NCI-H1436 treated with DMSO at 0.1 percent for 48 hours (cell line): ENCODE measurements at regions not wholly inside any gene's neighbourhood (a gene's known extent, or its start where the extent isn't known, plus 50 kb on each side); places are given as distances from the start of the nearest gene placed in this dataset.
"Not testable (repeated sequence)": the region's sequence is repeated elsewhere in the genome, so short reads cannot be mapped to it uniquely, and the experiment has no call there.

Experiments
- DNase-seq: peaks from one replicate; lab custom pipeline; 2025; lab: John Stamatoyannopoulos, UW

DNA sequence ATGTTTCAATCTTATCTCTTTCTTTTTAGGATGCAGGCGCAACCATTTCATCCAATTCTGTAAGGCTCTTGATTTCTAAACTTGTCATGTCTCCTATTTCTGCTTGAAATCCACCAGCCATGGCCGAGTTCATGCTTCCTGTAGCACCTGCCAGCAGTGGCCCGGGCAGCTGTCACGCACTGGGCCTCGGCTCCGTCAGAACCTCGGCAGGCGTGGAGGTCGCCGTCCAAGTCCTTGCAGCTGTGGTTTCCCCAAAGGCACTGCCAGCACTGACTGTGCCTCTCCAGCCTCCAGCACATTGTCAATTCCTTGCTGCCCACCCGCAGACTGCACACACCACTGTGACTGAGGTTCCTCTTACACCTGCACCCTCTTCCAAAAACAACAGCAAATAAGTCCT is 188.7 kb upstream of the SALL3 start:
- no peak for DNase-seq

DNA sequence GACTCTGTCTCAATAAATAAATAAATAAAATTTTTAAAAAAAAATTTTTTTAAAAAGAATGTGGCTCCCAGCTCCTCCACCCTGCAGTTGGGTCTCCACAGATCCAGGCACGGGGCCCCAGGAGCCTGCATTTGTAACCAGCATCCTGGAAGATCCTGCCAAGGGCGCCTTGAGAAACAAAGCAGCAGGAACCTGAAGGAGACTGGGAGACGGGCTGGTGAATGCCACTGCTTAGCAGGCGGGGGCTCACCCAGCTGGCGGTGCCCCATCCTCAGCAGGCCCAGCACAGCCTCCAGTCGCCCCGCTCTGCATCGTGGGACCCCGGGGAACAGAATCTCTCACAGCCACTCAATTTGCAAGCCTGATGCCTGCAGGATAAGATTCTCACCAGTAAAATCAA is 187.5 kb upstream of the SALL3 start:
- no peak for DNase-seq

DNA sequence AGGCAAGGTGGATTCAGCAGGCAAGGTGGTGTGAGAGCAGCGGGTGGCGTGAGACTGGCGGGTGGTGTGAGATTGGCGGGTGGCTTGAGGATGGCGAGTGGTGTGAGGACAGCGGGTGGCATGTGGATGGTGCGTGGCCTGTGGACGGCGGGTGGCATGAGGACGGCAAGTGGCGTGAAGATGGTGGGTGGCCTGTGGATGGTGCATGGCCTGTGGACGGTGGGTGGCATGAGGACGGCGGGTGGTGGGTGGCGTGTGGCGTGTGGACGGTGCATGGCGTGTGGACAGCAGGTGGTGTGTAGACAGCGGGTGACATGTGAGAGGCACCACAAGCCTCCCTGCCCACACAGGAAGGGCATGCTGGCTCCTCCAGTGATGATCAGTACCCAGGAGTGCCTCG is 186.9 kb upstream of the SALL3 start:
- no peak for DNase-seq

DNA sequence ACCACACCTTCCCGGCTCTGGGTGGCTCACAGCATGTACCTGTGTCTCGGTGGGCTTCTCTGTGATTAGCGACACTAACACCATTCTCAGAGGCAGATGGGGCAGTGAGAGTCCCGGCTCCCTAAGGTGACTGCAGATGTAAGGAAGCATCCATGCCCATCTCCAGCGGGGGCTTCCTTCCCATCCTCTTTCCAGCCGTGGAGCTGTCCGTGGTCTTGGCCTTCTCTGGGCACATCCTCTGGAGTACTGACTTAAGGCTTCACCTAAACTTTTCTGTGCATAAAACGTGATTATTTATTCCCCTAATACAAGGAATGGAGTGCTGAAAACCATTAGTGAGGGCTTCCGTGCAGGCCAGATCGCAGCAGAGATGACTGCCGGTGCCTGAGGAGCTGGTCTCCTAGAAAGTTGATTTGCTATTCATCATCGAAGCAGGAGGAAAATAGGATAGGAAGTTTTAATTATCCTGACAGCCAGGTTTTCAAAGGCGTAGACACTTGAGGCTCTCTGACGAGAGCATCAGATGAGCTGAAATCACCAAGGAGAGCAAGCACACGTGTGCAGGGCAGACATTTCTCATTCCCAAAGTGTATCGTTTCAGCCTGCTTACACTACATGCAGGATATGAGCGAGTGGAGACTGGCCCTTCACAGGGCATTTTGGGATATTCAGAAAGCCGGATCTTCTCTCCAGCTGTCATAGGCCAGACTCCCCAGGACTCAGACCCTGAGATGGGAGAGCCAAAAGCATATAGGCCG is 186.1 kb upstream of the SALL3 start:
- no peak for DNase-seq

DNA sequence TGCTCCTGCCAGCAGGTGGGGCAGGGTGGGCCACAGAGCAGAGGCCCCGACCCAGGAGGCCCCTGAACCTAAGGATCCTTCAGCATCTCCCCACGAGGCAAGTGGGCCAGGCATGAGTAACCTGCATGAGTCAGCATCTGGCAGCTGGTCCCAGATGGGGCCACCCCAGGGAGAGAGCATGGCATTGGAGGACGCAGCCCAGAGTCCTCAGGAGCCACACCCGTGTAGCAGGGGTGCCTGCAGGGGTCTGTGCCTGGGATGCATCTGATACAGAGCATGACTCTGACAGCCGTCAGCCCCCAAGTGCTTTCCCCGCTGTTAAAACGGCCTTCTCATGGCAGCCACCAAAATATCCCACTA is 185.6 kb upstream of the SALL3 start:
- DNase-seq: no peak

DNA sequence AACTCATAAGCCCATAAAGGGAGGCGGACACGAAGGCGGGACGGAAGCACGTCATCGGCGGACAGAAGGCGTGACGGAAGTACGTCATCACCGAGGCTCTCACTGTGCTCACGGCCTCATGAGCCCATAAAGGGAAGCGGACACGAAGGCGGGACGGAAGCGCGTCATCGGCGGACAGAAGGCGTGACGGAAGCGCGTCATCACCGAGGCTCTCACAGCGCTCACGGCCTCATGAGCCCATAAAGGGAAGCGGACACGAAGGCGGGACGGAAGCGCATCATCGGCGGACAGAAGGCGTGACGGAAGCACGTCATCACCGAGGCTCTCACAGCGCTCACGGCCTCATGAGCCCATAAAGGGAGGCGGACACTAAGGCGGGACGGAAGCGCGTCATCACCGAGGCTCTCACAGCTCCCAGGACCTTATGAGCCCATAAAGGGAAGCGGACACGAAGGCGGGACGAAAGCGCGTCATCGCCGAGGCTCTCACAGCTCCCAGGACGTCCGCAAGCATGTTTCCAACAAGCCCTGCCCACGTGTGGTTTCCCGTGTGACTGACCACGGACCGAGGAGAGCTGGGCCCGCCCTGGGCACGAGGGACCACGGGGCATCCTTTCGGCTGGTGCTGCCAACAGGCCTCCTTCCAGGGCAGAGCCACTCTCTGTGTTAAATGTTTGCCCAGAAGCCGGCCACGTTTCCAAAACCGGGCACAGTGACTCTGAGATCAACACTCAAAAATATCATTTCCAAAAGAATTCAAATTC is 182.7 kb upstream of the SALL3 start:
- no peak for DNase-seq

DNA sequence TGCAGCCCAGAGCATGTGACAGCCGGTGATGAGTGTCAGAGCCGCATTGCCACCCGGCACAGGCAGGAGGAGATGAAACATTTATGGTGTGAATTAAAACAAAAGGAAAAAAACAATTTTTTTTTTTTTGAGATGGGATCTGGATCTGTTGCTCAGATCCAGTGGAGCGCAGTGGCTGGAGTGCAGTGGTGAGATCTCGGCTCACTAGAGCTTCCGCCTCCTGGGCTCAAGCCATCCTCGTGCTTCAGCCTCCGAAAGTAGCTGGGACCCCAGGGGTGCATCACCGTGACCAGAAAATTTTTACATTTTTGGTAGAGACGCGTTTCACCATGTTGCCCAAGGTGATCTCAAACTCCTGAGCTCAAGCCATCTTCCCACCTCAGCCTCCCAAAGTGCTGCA is 182.1 kb upstream of the SALL3 start:
- no peak for DNase-seq

DNA sequence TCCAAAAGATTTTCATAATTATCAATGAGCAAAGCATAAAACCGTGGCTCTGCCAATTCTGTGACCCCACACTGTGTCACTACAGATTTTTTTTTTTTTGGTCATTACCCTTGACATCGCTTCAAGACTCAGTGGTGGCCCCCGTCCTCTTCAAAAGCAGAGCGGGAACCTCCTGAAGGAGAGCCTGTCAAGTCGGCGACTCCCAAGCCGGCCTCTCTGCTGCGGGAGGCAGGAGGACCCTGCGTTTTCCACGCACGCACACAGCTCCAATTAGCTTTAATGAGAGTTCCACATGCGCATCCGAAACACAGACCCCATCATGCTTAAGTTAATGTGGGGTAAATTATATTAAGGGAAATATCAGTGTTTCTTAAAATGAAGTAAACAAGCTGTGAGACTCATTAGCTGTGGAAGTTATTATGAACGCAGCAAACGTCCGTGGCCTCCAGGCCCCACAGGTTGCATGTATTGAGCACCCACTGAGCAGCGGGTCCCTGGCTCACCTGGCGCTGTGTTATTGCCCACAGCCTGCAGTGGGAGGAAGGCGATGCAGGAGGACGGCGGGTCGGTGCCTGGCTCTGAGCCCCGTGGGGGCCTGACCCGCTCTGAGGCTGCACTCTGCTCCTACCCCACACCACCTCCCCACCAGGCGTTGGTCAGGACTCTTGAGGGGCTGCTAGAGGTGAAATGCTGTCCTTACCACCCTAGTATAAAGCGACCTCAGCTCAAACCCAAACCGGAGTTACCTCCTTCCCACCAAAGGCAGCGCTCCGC is 181.0 kb upstream of the SALL3 start:
- DNase-seq: no peak

DNA sequence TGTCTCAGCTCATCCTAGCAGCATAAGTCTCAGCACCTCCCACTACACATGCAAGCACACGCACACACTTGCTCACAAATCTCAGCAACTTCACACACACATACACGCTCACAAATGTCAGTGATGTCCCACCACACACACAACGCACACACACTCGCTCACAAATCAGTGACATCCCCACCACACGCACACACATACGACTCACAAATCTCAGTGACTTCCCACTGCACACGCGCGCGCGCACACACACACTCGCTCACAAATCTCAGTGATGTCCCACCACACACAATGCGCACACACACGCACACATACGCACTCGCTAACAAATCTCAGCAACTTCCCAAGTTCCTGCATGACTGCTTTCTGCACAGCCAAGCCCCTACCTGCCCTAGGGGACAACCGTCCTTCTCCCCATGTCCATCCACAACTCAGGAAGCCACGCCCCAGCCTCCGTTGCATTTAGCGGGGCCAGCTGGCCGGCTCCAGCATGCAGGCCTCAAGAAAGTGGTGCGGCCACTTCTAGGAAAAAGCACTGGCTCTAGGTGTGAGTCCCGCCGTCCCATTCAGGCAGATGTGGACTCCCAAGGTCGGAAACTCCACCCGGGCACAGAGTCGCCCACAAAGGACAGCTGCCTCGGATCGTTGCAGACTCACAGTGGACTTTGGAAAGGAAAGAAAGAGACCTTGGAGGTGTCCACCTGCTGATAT is 180.1 kb upstream of the SALL3 start:
- no peak for DNase-seq

DNA sequence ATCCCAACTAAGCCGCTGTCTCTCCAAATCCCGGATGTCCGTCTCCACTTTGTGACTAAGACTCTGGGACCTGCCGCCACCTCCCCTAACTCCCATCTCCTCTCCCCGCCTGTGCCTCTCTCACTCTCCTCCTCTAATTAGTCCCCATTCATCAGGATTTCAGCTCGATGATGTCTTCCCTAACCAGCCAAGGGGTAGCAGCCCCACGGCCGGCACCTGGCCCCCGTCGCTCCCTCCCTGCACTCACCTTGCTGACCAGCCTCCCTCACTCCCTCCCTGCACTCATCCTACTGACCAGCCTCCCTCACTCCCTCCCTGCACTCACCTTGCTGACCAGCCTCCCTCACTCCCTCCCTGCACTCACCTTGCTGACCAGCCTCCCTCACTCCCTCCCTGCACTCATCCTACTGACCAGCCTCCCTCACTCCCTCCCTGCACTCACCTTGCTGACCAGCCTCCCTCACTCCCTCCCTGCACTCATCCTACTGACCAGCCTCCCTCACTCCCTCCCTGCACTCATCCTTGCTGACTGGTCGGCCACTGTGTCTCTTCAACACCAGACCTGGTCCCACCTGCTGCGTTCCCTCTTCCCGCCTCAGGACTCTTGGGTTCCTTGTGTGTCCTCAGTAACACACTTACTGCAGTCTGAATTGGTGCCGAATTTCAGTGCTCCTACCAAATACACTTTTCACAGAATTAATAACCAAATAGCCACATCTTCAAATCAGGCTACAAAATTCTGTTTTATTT is 179.3 kb upstream of the SALL3 start:
- DNase-seq: not testable (repeated sequence)

DNA sequence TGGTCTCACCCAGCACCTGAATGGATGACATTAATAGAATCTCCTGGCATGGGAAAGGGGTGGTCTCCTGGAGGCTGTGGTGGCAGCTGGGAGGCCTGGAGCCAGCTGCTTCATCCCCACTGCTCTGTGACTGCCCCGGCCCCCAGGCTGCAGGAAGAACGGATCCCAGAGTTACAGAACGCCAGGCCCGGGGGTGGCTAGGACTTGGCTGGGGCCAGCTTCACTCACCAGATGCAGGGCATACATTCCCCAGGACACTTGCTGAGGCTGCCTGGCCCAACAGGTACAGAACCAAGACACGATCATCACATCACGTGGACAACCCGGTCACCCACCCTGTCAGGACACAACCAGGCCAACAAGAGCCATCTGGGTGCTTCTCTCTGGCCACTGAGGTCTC is 178.6 kb upstream of the SALL3 start:
- no peak for DNase-seq

DNA sequence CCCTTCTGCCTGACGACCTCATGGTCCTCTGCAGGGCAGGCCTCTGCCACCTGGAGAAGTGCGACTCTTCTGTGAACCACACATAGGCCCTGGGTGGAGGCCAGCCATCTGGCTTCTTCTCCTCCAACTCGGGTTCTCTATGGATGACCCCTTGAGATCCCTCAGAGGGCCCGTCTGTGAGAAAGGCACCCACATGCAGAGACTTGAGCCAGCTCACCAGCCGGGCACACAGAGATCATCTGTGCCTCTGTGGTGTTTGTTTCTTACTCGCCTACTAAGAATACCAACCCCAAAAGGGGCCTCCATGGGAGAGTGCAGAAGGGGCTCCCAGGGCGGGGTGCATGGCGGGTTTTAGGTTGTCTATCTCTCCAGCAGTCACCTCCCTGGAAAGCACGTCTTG is 176.5 kb upstream of the SALL3 start:
- DNase-seq: no peak

DNA sequence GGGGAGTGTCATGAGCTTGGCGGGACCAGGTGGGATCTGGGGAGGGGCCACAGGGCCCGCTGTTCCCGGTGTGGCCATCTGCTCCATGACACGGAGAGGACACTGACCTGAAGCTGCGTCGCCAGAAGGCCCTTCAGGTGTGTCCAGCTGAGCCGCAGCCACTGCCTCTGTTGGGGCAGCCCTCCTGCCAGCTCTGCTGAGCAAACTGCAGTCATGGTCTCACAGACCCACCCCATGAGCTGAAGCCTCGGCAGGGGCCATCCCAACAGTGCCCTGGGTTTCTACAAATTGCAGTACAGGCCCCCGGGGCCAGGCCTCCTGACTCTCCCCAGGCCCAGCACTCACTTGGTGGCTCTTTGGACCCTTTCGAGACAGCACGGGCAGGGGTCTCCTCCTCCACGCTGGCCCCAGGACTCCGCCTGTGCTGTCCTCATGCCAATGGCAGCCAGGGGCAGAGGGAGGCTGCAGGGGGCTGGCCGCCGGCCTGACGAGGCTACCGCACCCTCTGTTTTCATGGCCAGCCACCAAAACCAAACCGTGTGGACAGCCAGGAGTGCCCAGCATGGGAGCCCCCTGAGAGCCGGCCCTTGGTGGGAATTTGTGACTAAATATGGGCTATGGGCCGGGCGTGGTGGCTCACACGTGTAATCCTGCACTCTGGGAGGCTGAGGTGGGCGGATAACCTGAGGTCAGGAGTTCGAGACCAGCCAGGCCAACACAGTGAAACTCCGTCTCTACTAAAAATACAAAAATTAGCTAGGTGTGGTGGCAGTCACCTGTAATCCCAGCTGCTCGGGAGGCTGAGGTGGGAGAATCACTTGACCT is 175.2 kb upstream of the SALL3 start:
- DNase-seq: no peak

DNA sequence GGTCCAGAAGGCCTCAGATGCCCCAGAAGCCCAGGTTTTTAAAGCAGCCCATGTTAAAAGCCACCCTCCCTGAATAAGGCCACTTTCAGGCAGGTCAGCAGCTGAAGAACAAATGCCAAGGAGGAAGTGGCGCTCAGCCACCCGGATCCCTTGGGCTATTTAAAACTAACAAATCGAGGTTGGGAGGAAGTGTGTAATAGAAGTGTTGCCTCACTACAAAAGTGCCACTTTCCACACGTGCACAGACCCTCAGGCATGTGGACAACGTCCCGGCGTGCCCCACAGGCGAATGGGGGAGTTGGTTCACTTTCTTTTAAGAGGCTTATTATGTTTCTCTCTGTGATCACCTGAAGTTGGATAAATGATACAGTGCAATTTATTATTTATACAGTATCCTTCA is 173.8 kb upstream of the SALL3 start:
- no peak for DNase-seq

DNA sequence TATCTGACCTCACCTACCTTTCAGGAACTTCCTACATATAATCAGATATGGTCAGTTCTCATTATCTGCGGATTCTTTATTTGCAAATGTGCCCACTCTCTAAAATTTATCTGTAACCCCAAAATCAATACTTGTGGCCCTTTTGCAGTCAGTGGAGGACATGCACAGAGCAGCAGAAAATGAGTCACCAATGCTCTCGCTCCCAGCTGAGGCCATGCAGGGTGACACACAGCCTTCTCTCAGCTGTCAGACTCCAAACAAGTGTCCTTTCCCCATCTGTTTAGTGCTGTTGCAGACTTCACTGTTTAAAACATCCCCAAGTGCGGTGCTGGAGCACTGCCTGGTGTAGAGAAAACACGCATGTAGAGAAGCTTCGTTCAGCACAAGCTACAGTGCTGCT is 171.9 kb upstream of the SALL3 start:
- DNase-seq: no peak

DNA sequence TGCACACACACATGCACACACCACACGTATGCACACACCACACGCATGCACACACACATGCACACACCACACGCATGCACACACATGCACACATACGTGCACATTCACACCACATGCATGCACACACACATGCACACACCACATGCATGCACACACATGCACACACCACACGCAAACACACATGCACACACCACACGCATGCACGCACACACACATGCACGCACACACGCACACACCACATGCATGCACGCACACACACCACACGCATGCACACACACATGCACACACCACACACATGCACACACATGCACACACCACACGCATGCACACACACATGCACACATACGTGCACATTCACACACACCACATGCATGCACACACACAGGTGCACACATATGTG is 169.8 kb upstream of the SALL3 start:
- DNase-seq: no peak

DNA sequence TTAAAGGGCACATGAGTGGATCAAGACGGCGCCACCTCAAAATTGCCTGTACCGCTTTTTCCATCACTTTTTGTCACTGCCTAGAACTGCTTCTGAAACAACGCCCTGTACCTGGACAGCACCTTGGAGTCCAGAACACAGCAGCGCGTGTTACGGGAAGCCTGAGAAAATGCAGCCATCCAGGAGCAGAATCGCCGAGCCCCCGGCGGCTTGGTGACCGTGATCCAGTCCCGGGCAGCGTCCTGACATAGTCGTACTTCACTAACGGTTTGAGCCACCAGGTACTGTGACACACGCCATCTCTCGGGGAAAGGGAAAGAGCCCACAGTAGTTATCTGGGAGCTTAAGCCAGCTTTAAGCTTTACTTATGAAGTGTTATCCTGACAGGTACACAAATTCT is 168.9 kb upstream of the SALL3 start:
- DNase-seq: no peak

DNA sequence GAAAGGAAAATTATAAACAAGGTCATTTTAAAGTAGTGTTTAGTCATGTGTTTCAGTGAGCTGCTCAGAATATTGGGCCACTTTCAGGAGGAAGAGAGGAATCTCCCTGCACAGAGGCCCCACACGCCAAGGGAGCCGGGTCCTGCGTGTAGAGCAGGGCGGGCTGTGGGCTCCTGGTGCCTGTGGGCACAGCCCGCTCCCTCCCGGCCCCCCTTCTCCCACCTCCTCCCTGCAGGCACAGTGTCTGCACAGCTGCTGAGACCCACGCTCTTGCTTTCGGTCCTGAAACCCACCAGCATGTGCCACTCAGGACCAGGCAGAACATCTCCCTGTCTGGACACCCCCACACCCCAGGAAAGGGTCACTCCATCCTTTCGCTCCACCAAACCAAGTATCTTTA is 167.6 kb upstream of the SALL3 start:
- no peak for DNase-seq

DNA sequence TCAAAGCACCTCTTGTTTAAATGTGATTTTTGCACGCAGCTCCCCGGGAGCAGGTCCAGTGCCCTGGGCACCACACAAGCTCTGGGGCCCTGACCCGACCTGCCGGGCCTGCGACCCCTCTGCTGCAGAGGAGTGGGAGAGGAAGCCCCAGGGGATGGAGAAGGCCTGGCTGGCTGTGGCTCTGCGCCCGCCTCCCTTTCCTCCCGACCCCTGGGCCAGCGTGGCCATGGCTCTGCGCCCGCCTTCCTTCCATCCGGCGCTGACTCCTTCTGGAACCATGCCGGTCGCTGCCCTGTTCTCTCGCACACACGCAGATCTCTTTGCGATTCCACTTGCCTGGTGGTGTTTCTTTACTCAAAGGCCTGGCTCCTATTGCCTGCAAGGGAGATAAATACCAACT is 166.5 kb upstream of the SALL3 start:
- DNase-seq: no peak

DNA sequence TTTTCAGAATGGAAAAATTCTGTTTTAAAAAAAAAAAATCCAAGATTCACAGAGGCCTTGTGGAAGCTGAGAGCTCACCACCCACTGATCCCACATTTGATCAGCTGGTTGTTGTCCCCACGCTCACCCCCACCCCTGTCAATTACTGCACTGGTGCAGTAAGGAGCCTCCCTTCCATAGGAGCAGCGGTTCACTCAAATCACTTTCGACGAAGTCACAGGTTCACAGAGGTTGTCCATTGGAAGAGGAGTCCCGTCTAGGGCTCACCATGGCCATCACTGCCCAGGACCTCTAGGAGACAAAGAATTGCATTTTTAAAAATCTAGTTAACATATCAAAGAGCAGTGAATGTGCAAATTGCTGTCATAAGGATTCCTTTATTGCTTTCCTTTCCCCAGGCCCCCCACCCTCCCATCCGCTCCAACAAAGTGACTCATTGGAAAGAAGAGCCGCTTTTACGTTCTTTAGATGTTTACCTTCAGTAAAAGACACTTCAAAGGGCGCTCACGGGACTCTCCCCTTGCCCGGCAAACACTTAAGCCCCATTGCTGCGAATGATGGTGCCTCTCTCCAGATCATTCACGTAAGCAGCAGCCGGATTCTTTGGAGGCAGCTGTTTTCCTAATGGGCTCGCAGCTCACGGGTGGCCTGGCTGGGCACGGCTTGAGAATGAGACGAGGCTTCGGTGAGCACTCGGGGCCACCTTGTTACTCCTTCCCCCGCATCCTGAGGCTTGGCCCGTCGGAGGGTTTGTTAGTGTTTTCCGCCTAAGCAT is 165.5 kb upstream of the SALL3 start:
- no peak for DNase-seq
